Ovary (tissue), 7 donors: ENCODE measurements at regions not wholly inside any gene's neighbourhood (a gene's known extent, or its start where the extent isn't known, plus 50 kb on each side); places are given as distances from the start of the nearest gene placed in this dataset.

ENCODE experiments used
- DNase-seq, 5 donors: peaks; one replicate each; pipeline ENCODE4 v3.0.0-alpha.2; 2019 to 2020
- H3K27ac ChIP-seq, 2 donors: fragments of 200-600 bp; one replicate each; pipeline versions ENCODE4 v1.5.1 to v1.8.0; 2019 to 2022
- H3K27me3 ChIP-seq: fragments of 200-600 bp; one replicate; pipeline ENCODE4 v1.8.0; 2022
- H3K36me3 ChIP-seq: fragments of 200-600 bp; sonication (generic); one replicate; pipeline ENCODE4 v1.5.1; 2019
- H3K4me1 ChIP-seq: one replicate; pipeline ENCODE4 v1.8.1; 2013; ENCODE audit warnings: mild to moderate bottlenecking, moderate library complexity; ENCODE audit not compliant: insufficient read depth
- H3K4me3 ChIP-seq: fragments of 200-600 bp; sonication (generic); one replicate; pipeline ENCODE4 v1.5.1; 2017
- H3K9me3 ChIP-seq, 2 donors: fragments of 200-600 bp in 1 of 2; sonication (generic) in 1 of 2; one replicate each; pipeline versions ENCODE4 v1.5.1 to v1.8.1; 2013 to 2019; ENCODE audit warnings: mild to moderate bottlenecking in 1 of 2, moderate library complexity in 1 of 2
- CTCF ChIP-seq, 3 donors: fragments of 450-650 bp in 2 of 3; fragments of 200-600 bp in 1 of 3; IDR thresholded peaks; one replicate each; pipeline versions ENCODE4 v1.5.1 to v1.8.0; 2016 to 2022; ENCODE audit warnings: antibody characterized with exemption in 3 of 3, mild to moderate bottlenecking in 1 of 3
- EP300 ChIP-seq: sonication (generic); formaldehyde crosslinking; IDR thresholded peaks from one replicate; pipeline ENCODE4 v1.6.1; 2017; ENCODE audit warnings: antibody characterized with exemption
- POLR2A ChIP-seq: fragments of 450-650 bp; IDR thresholded peaks from one replicate; pipeline ENCODE4 v1.6.1; 2017; ENCODE audit warnings: antibody characterized with exemption, mild to moderate bottlenecking, moderate library complexity
- WGBS, 3 donors: extraction: QIAGEN DNeasy Blood & Tissue Kit in 1 of 3; methylation state at CpG; one replicate each; pipeline versions ENCODE4 v1.1.5 to v1.1.7; 2013 to 2017; 5-methylcytosine and 5-hydroxymethylcytosine counted together
- intact Hi-C, 4 donors: fragments of 100-400 bp; cut with DNase I; formaldehyde crosslinking; loops; one replicate each; pipeline versions ENCODE4 v1.11.0 to v1.15.1; 2022 to 2023
- donor health status: DM: no; HTN: no; CAD: no; lungs with moderate emphysema.
- donor health status: DM: no; HTN: no; CAD: no.
- donor health status: Bipolar disorder and iron deficiency.
- donor health status: DM: no; HTN: no; CAD: no.
- donor health status: DM: yes; HTN: yes; CAD: no.

GRCh38 chr2:191476901-191477300 lies 201.0 kb upstream of the NABP1 start:
- no peak overlapping the region for H3K27ac ChIP-seq
- no peak for TF ChIP-seq CTCF (IDR thresholded peaks at IDR 0.05)
- no peak for TF ChIP-seq EP300
- no peak for TF ChIP-seq POLR2A
- no peak for DNase-seq
- WGBS, 3 donors: 96 to 97% (median 97%) methylated on average over 5 of the region's 5 CpGs
- H3K4me1 ChIP-seq: peaks cover 6% of the 10 kb centered on the region
- no peaks in the 10 kb centered on the region for H3K9me3 ChIP-seq
- H3K36me3 ChIP-seq: no peaks in the 10 kb centered on the region
- no peak overlapping the region for H3K4me3 ChIP-seq
- no peaks in the 10 kb centered on the region for H3K27me3 ChIP-seq
- intact Hi-C loops: no loop called here

GRCh38 chr2:191478799-191479679 lies 198.9 kb upstream of the NABP1 start:
- TF ChIP-seq CTCF (IDR thresholded peaks at IDR 0.05) (no peak), POLR2A (no peak), EP300 (no peak)
- no peak overlapping the region for H3K4me3 ChIP-seq
- peaks cover 6% of the 10 kb centered on the region for H3K4me1 ChIP-seq
- no peaks in the 10 kb centered on the region for H3K9me3 ChIP-seq
- H3K36me3 ChIP-seq: no peaks in the 10 kb centered on the region
- no peak overlapping the region for H3K27ac ChIP-seq
- DNase-seq: peak; percentile 30 to 55 (median 44)
- no peaks in the 10 kb centered on the region for H3K27me3 ChIP-seq
- intact Hi-C loops: no loop called here
- WGBS, 3 donors: 40 to 47% (median 43%) methylated on average over 10 of the region's 10 CpGs

- Histone ChIP-seq H3K4me1 (peaks cover 6% of the 10 kb centered on the region), H3K4me3 (no peak overlapping the region), H3K9me3 (no peaks in the 10 kb centered on the region), H3K27ac (no peak overlapping the region), H3K36me3 (no peaks in the 10 kb centered on the region), H3K27me3 (no peaks in the 10 kb centered on the region)
- TF ChIP-seq POLR2A (no peak), CTCF (IDR thresholded peaks at IDR 0.05) (no peak), EP300 (no peak)
- WGBS, 3 donors: 29 to 50% (median 36%) methylated on average over 5 of the region's 5 CpGs
- intact Hi-C loops: no loop called here
- DNase-seq: no peak
Observed at GRCh38 chr2:191479680-191480023, 198.3 kb upstream of the NABP1 start.

- TF ChIP-seq CTCF (IDR thresholded peaks at IDR 0.05) (no peak), EP300 (no peak), POLR2A (no peak)
- 88 to 94% (median 90%) methylated on average over 3 of the region's 3 CpGs for WGBS, 3 donors
- Histone ChIP-seq H3K27ac (no peak overlapping the region), H3K4me1 (peaks cover 6% of the 10 kb centered on the region), H3K9me3 (no peaks in the 10 kb centered on the region), H3K27me3 (no peaks in the 10 kb centered on the region), H3K36me3 (no peaks in the 10 kb centered on the region), H3K4me3 (no peak overlapping the region)
- DNase-seq: no peak
- intact Hi-C loops: no loop called here
Observed at GRCh38 chr2:191481305-191482070, 196.4 kb upstream of the NABP1 start.
